Activated T-cell treated with anti-CD3 and anti-CD28 coated beads, Interleukin-2, amount 50 U/mL, for 1 hour (primary cell): ENCODE measurements at regions not wholly inside any gene's neighbourhood (a gene's known extent, or its start where the extent isn't known, plus 50 kb on each side); places are given as distances from the start of the nearest gene placed in this dataset.

Source experiments
- DNase-seq: peaks from one replicate; pipeline ENCODE4 v3.0.0-alpha.2; 2020

GRCh38 chr21:27831816-27832569 lies 865.1 kb upstream of the ADAMTS5 start:
- DNase-seq: no peak

- DNase-seq: no peak
Observed at GRCh38 chr21:27831177-27831576, 864.3 kb upstream of the ADAMTS5 start.

DNA sequence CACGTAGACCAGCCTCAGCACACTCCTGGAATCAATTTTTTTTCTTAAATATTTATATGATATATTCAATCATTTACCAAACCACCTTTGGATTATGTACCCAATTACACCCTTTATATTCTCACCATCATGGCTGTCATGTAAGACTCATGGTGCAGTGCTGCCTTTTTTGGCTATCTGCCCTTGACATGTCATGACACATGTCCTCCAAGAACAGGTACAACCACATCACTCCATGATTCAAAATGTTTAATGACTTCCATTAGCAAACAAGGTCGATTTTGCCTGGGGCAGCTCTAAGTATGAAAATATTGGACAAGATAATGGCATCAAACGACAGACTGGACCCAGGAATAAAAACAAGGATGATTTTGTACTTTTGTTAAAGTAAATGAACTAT lies 861.1 kb upstream of the ADAMTS5 start:
- DNase-seq: no peak

DNA sequence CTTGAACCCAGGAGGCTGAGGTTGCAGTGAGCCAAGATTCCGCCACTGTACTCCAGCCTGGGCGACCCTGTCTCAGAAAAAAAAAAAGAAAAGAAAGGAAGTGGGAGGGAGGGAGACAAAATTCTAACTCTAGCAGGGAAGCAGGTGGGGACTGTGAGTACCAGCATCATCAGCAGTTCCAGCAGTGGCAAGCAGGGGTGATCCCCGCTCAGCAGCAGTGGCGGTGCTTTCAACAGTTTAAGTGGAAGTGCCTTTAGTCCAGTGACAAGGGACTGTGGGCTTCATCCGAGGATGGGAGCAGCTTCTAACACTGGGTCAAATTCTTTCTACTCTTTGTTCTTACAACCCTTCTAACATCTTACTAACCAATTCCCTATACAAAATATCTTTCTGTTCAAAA lies 858.1 kb upstream of the ADAMTS5 start:
- DNase-seq: no peak

DNA sequence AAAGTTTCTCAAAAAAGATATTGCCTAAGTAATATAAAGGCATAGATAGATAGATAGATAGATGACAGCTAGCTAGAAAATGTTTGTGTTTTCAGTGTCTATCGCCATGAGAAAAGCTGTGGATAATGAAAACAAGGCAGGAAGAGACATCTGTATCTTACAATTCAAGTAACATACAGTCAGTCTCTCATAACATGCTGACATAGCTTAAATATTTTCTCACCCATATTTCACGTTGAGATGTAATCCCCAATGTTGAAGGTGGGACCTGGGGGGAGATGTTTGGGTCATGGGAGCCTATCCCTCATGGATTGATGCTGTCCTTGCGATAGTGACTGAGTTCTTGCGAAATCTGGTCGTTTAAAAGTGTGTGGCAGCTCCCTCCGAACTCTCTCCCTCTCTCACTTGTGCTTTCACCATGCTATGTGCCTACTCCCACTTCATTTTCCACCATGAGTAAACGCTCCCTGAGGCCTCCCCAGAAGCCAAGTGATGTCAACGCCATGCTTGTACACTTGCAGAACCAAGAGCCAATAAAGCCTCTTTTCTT lies 856.8 kb upstream of the ADAMTS5 start:
- no peak for DNase-seq

DNA sequence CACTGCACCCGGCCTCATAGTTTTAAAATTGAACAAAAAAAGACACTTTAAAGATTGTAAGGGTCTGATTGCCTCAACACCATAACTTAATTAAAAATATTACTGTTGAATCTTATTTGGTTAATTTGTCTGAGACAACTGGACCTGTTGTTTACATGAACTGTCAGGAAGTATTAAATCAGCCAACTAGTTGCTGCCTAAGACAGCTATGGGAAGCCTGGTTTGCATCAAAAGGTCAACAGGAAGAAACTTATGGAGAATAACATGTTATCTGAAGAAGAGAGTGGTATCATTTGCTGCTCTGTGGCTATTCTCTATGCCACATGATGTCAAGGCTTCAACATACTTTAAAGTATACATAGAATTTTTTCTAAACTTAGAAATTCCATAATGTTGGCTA lies 853.5 kb upstream of the ADAMTS5 start:
- DNase-seq: no peak

DNA sequence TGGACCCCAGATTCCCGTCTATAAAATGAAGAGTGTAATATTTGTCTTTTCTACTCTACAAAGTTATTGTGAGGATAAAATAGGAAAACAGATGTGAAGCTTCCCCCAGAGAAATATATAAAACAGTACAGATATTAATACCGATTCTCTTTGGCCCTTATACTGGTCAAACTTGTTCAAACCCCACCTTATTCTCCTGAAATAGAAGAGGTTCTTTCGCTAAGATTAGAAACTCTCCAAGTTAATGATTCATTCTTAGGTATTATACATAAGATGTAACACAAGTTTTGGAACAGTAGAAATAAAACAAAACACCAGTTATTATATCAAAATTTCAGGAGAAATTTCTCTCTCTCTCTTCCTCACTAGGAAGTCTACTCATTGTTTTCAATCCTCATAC lies 852.4 kb upstream of the ADAMTS5 start:
- DNase-seq: no peak

- no peak for DNase-seq
Observed at GRCh38 chr21:27818847-27819246, 852.0 kb upstream of the ADAMTS5 start.

DNA sequence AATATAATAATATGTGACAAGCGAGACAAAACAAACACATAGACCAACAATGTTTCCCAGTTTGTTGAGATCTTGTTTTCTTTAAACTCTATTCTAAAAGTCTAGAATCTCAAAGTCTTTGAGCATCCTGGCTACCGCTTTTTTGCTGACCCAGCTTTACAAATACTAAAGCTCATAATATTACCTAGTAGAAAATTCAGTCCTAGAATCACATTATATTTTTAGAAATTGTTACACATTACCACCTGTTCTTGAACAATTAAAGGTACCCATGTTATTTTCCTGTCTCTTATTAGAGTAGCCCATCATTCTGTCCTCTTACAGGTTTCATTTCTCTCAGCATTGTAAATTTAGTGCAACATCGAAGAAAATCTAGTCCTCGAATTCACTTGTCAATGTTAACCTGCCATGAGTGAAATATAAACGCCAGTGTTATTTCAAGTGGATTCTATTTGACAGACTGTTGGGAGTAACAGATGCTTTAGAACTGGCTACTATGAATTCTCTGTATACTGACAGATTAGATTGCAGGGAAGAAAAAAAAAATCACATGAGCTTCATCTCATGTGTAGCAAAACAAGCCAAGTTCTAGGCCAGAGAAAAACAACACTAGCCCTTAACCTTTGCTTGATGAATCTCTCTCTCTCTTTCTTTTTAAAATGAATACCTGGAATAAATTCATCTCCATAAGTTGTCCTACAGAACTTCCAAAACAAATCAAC lies 851.2 kb upstream of the ADAMTS5 start:
- DNase-seq: no peak

GRCh38 chr21:27817074-27817473 lies 850.2 kb upstream of the ADAMTS5 start:
- DNase-seq: no peak

- no peak for DNase-seq
Observed at GRCh38 chr21:27816301-27816700, 849.4 kb upstream of the ADAMTS5 start.

DNA sequence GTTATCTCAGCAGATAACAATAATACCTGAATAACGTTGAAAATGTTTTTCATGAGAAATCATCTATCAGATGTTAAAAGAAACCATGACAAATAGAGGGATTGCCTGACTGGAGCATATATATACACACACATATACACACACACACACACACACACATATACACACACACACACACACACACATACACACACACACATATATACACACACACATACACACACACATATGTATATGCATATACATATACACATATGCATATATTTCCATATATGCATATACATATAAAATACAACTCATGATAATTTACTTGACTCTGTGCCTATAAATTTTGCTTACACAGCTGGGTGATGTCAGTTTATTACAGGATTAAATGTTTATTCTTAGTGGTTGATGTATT lies 847.3 kb upstream of the ADAMTS5 start:
- no peak for DNase-seq

DNA sequence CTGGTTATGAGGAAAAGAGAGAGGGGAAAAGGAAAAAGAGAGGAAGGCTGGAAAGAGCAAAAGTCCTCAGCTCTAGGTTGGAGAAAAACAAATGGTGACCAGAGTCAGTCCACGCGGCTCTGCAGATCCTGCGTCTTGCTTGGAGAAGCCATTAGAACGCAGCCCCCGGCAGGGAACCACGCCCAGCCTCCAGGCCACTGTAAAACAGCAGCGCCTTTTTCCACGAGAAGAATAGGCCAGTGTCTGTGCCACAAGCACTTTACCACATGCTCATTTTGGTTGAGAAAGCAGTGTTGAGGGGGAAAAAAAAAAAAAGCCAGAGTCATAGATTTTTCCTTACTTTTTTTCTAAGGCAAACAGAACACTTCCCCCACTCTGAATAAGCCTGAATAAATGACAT lies 846.9 kb upstream of the ADAMTS5 start:
- no peak for DNase-seq

DNA sequence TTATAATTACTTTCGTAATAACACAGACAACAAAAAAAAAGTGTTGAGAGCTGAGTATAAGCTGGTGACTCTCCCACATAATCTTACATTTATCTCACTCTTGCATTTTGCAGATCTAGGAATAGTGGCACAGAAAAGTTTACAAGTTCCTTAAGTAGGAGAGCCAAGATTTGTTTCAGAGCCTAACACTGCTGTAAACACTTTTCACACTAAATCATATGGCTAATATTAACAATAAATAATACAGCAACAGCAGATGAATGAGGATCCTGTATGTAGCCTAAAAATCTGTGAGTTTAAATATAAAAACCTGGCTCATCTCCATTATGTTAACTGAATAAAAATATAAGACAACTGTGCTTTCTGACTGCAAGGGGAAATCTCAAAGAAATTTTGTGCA lies 846.5 kb upstream of the ADAMTS5 start:
- DNase-seq: no peak

GRCh38 chr21:27812279-27812678 lies 845.4 kb upstream of the ADAMTS5 start:
- no peak for DNase-seq

DNA sequence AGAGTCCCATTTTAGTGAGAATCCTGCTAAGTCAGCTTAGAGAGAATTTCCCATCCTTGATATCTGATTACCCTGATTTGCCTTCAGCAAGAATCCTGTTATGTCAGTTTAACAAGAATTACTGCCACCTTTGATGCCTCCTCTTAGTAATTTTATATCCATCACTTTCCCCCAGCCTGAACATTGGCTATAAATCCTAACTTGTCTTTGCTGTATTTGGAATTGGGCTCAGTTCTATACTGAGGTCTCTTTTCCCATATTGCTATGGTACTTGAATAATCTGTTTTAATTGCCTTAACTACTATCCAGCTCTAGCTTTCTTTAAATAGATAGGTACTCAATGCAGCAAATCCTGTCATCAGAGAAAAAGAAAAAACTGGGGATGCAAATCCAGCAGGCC lies 842.0 kb upstream of the ADAMTS5 start:
- no peak for DNase-seq

GRCh38 chr21:27807596-27807995 lies 840.7 kb upstream of the ADAMTS5 start:
- DNase-seq: no peak

DNA sequence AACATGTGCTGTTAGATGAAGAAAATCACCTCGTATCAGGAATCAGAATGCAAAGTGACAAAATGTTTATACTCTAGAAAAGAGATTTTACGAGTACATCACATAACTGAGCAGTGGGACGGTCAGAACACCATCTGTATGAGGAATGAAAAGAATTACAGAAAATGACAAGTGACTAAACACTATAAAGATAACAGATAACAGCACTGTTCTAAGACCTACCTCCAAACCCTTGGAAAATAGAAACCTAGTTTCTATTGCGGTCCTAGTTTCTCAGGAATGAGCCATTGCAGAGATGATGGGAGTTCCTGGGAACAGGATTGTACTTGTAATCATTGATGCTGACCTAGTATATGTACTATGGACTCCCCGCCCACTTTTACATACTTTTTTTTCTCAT lies 839.4 kb upstream of the ADAMTS5 start:
- DNase-seq: no peak

GRCh38 chr21:27805696-27806095 lies 838.8 kb upstream of the ADAMTS5 start:
- DNase-seq: no peak

DNA sequence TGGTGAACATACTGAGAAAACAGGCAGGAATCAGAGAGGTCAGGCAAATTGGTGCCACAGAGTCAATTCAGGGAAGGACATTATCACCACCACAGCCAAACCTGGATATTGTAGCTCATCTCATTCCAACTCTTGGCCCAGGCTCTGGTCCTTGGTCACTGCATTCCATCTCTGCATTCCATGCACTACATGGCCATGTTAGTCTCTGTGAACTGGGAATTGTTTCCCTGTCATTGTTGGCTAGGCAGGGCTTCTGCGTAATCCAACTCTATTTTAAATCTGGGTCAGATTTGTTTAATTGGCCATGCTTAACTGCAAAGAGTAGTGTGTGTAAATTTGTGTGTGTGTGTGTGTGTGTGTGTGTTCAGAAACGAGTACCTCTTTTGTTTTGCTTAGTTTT lies 837.6 kb upstream of the ADAMTS5 start:
- no peak for DNase-seq

- no peak for DNase-seq
Observed at GRCh38 chr21:27803571-27803970, 836.7 kb upstream of the ADAMTS5 start.

DNA sequence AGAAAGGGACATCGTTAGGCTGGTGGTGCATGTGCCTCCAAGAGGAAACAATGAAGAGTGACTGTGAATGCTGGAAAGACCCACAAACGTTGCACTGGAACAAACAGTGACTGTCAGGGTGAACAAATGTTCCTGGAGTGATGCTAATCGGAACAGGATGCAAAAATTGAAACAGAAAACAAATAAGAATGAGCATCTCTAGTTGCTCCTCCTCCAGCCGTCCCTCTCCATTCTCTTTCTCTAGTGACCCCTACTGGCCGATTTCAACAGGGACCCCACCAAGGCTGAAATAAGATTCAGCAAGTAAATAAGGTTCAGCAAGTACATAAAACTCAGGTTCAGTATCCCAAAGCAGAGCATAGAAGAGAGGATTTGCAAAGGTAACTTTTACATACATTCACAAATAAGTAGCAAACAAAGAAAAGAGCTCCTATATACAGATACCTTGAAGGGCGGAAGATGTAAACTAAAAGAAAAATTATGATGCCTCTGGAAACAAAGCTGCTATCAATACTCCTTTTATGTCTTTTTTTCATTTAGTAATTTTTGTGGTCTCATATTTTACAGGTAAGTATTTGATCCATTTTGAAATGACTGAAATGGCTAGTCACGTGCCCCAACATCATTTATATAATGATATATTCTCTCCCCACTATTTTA lies 836.1 kb upstream of the ADAMTS5 start:
- no peak for DNase-seq

- no peak for DNase-seq
Observed at GRCh38 chr21:27799861-27800260, 833.0 kb upstream of the ADAMTS5 start.

DNA sequence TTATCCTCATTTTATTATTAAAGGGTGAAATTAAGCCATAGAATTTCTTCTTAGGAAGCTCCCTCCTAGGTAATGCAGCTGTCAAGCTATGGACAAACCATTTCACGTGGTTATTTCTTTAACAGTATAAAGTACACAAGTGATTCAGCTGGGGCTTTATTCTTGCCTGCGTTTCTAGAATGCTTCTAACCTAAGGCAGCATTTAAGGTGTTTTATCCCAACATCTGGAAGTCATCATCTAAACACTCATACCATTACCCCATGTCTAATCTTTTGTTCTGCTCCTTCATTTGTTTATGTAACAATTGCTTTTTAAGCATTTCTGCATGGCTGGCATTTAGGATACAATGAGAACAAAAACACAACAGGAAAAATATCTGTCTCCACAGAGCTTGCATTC lies 829.2 kb upstream of the ADAMTS5 start:
- no peak for DNase-seq
